ENCODE measurements at regions not wholly inside any gene's neighbourhood (a gene's known extent, or its start where the extent isn't known, plus 50 kb on each side); places are given as distances from the start of the nearest gene placed in this dataset.

DNA sequence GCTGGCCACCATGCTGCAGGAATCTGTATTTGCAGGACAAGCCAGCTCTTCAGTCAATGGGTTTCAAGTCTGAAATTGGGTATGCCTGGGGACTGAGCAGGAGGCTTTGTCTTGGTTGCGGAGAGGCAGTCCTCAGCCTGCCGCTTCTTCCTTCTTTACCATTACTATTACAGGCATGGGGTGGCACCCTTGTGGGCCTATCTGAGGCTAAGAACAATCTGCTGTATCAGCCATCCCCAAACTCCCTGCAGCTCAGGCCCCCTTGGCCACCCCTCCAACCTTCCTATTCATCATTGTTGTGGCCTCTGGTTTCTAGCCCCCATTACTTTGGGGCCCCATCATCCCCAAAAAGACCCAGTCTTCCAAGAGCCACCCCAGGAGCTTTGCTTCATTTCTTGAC, 289.2 kb upstream of the FOXQ1 start:
- intact Hi-C loops (cut with micrococcal nuclease), result no loop called here
- H3K9me3 ChIP-seq (replicated peaks in 1 of 2; ENCODE audit: control insufficient read depth in 1 of 2, insufficient read depth in 1 of 2, low read length in 2 of 2), result peaks cover 0 to 12% of the 10 kb centered on the region in 2 donors
- H3K4me1 Mint-ChIP-seq, result no peaks in the 10 kb centered on the region
- TF ChIP-seq, protein P1, sequence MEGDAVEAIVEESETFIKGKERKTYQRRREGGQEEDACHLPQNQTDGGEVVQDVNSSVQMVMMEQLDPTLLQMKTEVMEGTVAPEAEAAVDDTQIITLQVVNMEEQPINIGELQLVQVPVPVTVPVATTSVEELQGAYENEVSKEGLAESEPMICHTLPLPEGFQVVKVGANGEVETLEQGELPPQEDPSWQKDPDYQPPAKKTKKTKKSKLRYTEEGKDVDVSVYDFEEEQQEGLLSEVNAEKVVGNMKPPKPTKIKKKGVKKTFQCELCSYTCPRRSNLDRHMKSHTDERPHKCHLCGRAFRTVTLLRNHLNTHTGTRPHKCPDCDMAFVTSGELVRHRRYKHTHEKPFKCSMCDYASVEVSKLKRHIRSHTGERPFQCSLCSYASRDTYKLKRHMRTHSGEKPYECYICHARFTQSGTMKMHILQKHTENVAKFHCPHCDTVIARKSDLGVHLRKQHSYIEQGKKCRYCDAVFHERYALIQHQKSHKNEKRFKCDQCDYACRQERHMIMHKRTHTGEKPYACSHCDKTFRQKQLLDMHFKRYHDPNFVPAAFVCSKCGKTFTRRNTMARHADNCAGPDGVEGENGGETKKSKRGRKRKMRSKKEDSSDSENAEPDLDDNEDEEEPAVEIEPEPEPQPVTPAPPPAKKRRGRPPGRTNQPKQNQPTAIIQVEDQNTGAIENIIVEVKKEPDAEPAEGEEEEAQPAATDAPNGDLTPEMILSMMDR (IDR thresholded peaks at IDR 0.05), result no peak
- H3K27me3 ChIP-seq (ENCODE audit: control insufficient read depth in 2 of 2, insufficient read depth in 2 of 2, low read length in 2 of 2), result no peaks in the 10 kb centered on the region
- H3K27me3 Mint-ChIP-seq (ENCODE audit: low read depth in 3 of 3), result peaks cover 0 to 8% (median 2%) of the 10 kb centered on the region in 3 donors
- H3K79me2 ChIP-seq (ENCODE audit: insufficient read depth, low read length), result no peaks in the 10 kb centered on the region
- no peak overlapping the region for H3K27ac Mint-ChIP-seq
- no peak overlapping the region for H2AFZ ChIP-seq (ENCODE audit: insufficient read depth, low read depth, low read length, poor library complexity, severe bottlenecking)
- H3K4me3 ChIP-seq (replicated peaks in 1 of 3; ENCODE audit: low read depth in 2 of 3, low read length in 3 of 3), result no peak overlapping the region
- H3K36me3 ChIP-seq (replicated peaks in 1 of 2; ENCODE audit: control insufficient read depth in 1 of 2, insufficient read depth in 2 of 2, low read length in 2 of 2), result no peaks in the 10 kb centered on the region
- H3K36me3 Mint-ChIP-seq, result no peaks in the 10 kb centered on the region
- H3K4me3 Mint-ChIP-seq, result no peak overlapping the region
- peaks cover 4 to 26% (median 6%) of the 10 kb centered on the region in 7 donors for H3K9me3 Mint-ChIP-seq
- no peaks in the 10 kb centered on the region for H3K4me1 ChIP-seq (ENCODE audit: control insufficient read depth in 1 of 2, insufficient read depth in 2 of 2, low read length in 2 of 2)
- H4K20me1 ChIP-seq (ENCODE audit: insufficient read depth, low read length), result no peaks in the 10 kb centered on the region
- no peak overlapping the region for H3K9ac ChIP-seq (ENCODE audit: insufficient read depth, low read length, poor library complexity, severe bottlenecking)
- H3K4me2 ChIP-seq (replicated peaks; ENCODE audit: extremely low read depth, low read length, poor library complexity, severe bottlenecking), result no peak overlapping the region
- no peak overlapping the region for H3K27ac ChIP-seq (ENCODE audit: low read depth in 1 of 2, low read length in 2 of 2)
- no CpG with 5 or more reads among the region's 2 CpGs for WGBS (ENCODE audit: insufficient coverage)
- no peak for DNase-seq

DNA sequence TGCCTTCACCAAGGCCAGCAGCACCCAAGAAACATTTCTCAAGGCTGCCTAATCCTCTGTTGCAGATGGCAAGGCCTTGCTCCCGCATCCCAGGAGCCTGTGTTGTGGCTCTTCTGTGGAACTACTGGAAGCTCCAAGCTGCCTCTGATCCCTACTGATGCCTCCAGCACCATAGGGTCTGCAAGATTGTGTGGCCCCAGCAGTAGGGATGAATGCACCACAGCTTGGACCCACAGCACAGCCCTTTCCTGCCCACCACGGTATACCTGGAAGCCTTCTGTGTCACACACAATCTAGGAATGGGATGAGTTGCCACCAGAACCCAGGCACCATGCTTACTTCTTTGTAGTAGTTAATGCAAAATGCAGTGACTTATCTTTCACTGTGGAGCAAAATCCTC, 291.1 kb upstream of the FOXQ1 start:
- Histone ChIP-seq H3K27me3 (ENCODE audit: control insufficient read depth in 2 of 2, insufficient read depth in 2 of 2, low read length in 2 of 2) (no peaks in the 10 kb centered on the region), H3K27ac (ENCODE audit: low read depth in 1 of 2, low read length in 2 of 2) (no peak overlapping the region), H3K9me3 (replicated peaks in 1 of 2; ENCODE audit: control insufficient read depth in 1 of 2, insufficient read depth in 1 of 2, low read length in 2 of 2) (peaks cover 0 to 12% of the 10 kb centered on the region in 2 donors), H3K9ac (ENCODE audit: insufficient read depth, low read length, poor library complexity, severe bottlenecking) (no peak overlapping the region), H4K20me1 (ENCODE audit: insufficient read depth, low read length) (no peaks in the 10 kb centered on the region), H2AFZ (ENCODE audit: insufficient read depth, low read depth, low read length, poor library complexity, severe bottlenecking) (no peak overlapping the region), H3K79me2 (ENCODE audit: insufficient read depth, low read length) (no peaks in the 10 kb centered on the region), H3K36me3 (replicated peaks in 1 of 2; ENCODE audit: control insufficient read depth in 1 of 2, insufficient read depth in 2 of 2, low read length in 2 of 2) (no peaks in the 10 kb centered on the region), H3K4me2 (replicated peaks; ENCODE audit: extremely low read depth, low read length, poor library complexity, severe bottlenecking) (no peak overlapping the region), H3K4me1 (ENCODE audit: control insufficient read depth in 1 of 2, insufficient read depth in 2 of 2, low read length in 2 of 2) (no peaks in the 10 kb centered on the region), H3K4me3 (replicated peaks in 1 of 3; ENCODE audit: low read depth in 2 of 3, low read length in 3 of 3) (no peak overlapping the region)
- peaks cover 2 to 9% (median 4%) of the 10 kb centered on the region in 3 donors for H3K27me3 Mint-ChIP-seq (ENCODE audit: low read depth in 3 of 3)
- TF ChIP-seq, protein P1 (IDR thresholded peaks at IDR 0.05), result no peak
- peaks cover 4 to 26% (median 5%) of the 10 kb centered on the region in 7 donors for H3K9me3 Mint-ChIP-seq
- no peak overlapping the region for H3K4me3 Mint-ChIP-seq
- no peak overlapping the region for H3K27ac Mint-ChIP-seq
- 100% methylated on average over 1 of the region's 2 CpGs for WGBS (ENCODE audit: insufficient coverage)
- no peaks in the 10 kb centered on the region for H3K4me1 Mint-ChIP-seq
- DNase-seq, result no peak
- H3K36me3 Mint-ChIP-seq, result no peaks in the 10 kb centered on the region
- intact Hi-C loops (cut with micrococcal nuclease), result no loop called here
